IMR-90 (cell line): ENCODE measurements at regions not wholly inside any gene's neighbourhood (a gene's known extent, or its start where the extent isn't known, plus 50 kb on each side); places are given as distances from the start of the nearest gene placed in this dataset.

Experiments
- ATAC-seq: fragments of 200-7000 bp; cut with Tn5 transposase; 2 replicates; pipeline ENCODE4 v1.9.1; 2020; ENCODE audit warnings: low read depth, mild to moderate bottlenecking, moderate library complexity
- BruUV-seq: library from RNA; stranded (reverse); fragments of 400-500 nt; replicated peaks from 2 replicates; lab custom pipeline; 2021; lab: Mats Ljungman, UMichigan
- CTCF ChIA-PET: fragments of 300-600 bp; formaldehyde crosslinking; extraction: SDS; loops from one replicate; lab custom pipeline; 2021; ENCODE audit warnings: antibody characterized with exemption; lab: Yijun Ruan, JAX
- POLR2A ChIA-PET: fragments of 300-600 bp; sonication (Branson Sonifier 250); formaldehyde crosslinking; loops from one replicate; lab custom pipeline; 2022; ENCODE audit warnings: antibody characterized with exemption; ENCODE audit not compliant: unreplicated experiment; lab: Charles Lee
- DNase-seq: peaks from one replicate; pipeline ENCODE4 v3.0.0; 2013
- H2AFZ ChIP-seq: replicated peaks from 2 replicates; pipeline ENCODE3; 2013; ENCODE audit warnings: low read length, mild to moderate bottlenecking; ENCODE audit not compliant: poor library complexity
- H2AK5ac ChIP-seq: 2 replicates; pipeline ENCODE4 v1.6.1; 2013; ENCODE audit warnings: low read depth, low read length, inconsistent platforms
- H2AK9ac ChIP-seq: replicated peaks from 2 replicates; pipeline ENCODE3; 2013; ENCODE audit warnings: mild to moderate bottlenecking, low read depth, low read length, moderate library complexity; ENCODE audit not compliant: poor library complexity
- H2BK120ac ChIP-seq: 2 replicates; pipeline ENCODE4 v1.6.1; 2013; ENCODE audit warnings: low read depth, low read length, inconsistent platforms
- H2BK15ac ChIP-seq: 3 replicates; pipeline ENCODE4 v1.6.1; 2013; ENCODE audit warnings: low read depth, low read length, inconsistent platforms
- H2BK20ac ChIP-seq: 2 replicates; pipeline ENCODE4 v1.6.1; 2013; ENCODE audit warnings: low read depth, mild to moderate bottlenecking, inconsistent platforms, low read length, moderate library complexity
- H2BK5ac ChIP-seq: 2 replicates; pipeline ENCODE4 v1.6.1; 2013; ENCODE audit warnings: mild to moderate bottlenecking, low read depth, low read length, inconsistent platforms; ENCODE audit not compliant: poor library complexity, severe bottlenecking
- H3K14ac ChIP-seq: replicated peaks from 2 replicates; pipeline ENCODE4 v1.6.1; 2013; ENCODE audit warnings: low read depth, low read length, inconsistent platforms
- H3K18ac ChIP-seq: 2 replicates; pipeline ENCODE4 v1.6.1; 2013; ENCODE audit warnings: low read depth, low read length, control low read depth
- H3K23ac ChIP-seq: 2 replicates; pipeline ENCODE4 v1.6.1; 2013; ENCODE audit warnings: low read depth, low read length, inconsistent platforms
- H3K27ac ChIP-seq: 2 replicates; pipeline ENCODE4 v1.5.1; 2013; ENCODE audit warnings: mild to moderate bottlenecking, control low read depth, low read length; ENCODE audit not compliant: insufficient read depth
- H3K27me3 ChIP-seq: 2 replicates; pipeline ENCODE4 v1.6.1; 2013; ENCODE audit warnings: low read length; ENCODE audit not compliant: control insufficient read depth, insufficient read depth
- H3K36me3 ChIP-seq: 2 replicates; pipeline ENCODE4 v1.6.1; 2013; ENCODE audit warnings: low read length, mixed read lengths; ENCODE audit not compliant: control insufficient read depth, insufficient read depth
- H3K4ac ChIP-seq: 2 replicates; pipeline ENCODE4 v1.6.1; 2013; ENCODE audit warnings: low read depth, low read length, inconsistent platforms
- H3K4me1 ChIP-seq: 2 replicates; pipeline ENCODE4 v1.6.1; 2013; ENCODE audit warnings: low read length, mixed read lengths; ENCODE audit not compliant: control insufficient read depth, insufficient read depth
- H3K4me2 ChIP-seq: 2 replicates; pipeline ENCODE4 v1.6.1; 2013; ENCODE audit warnings: low read depth, mild to moderate bottlenecking, control low read depth, low read length, moderate library complexity
- H3K4me3 ChIP-seq: 2 replicates; pipeline ENCODE4 v1.5.1; 2013; ENCODE audit warnings: low read depth, mild to moderate bottlenecking, control low read depth, low read length, moderate library complexity; ENCODE audit not compliant: insufficient read depth
- H3K56ac ChIP-seq: 2 replicates; pipeline ENCODE4 v1.6.1; 2013; ENCODE audit warnings: low read length, inconsistent platforms; ENCODE audit not compliant: insufficient read depth; ENCODE audit errors: extremely low read depth
- H3K79me1 ChIP-seq, 2 experiments: 2 replicates each; pipeline ENCODE4 v1.6.1; 2013; ENCODE audit warnings: low read length in 2 of 2, inconsistent platforms in 1 of 2, low read depth in 1 of 2
- H3K9ac ChIP-seq: 2 replicates; pipeline ENCODE4 v1.6.1; 2013; ENCODE audit warnings: low read depth, low read length, control low read depth
- H3K9me1 ChIP-seq: 2 replicates; pipeline ENCODE4 v1.6.1; 2013; ENCODE audit warnings: low read length, inconsistent platforms; ENCODE audit not compliant: insufficient read depth
- H3K9me3 ChIP-seq: 2 replicates; pipeline ENCODE4 v1.6.1; 2013; ENCODE audit warnings: low read length; ENCODE audit not compliant: control insufficient read depth, insufficient read depth
- H4K20me1 ChIP-seq: 2 replicates; pipeline ENCODE4 v1.6.1; 2013; ENCODE audit warnings: low read length, inconsistent platforms; ENCODE audit not compliant: insufficient read depth
- H4K5ac ChIP-seq: 2 replicates; pipeline ENCODE4 v1.6.1; 2013; ENCODE audit warnings: mild to moderate bottlenecking, low read depth, low read length, control low read depth
- H4K8ac ChIP-seq, 2 experiments: 2 replicates each; pipeline ENCODE4 v1.6.1; 2013; ENCODE audit warnings: low read depth in 2 of 2, low read length in 2 of 2, control low read depth in 1 of 2, inconsistent platforms in 1 of 2
- H4K91ac ChIP-seq: 2 replicates; pipeline ENCODE4 v1.6.1; 2013; ENCODE audit warnings: low read depth, low read length, inconsistent platforms; ENCODE audit not compliant: insufficient read depth
- BHLHE40 ChIP-seq: fragments of 150-350 bp; IDR thresholded peaks from 2 replicates; pipeline ENCODE4 v1.6.1; 2016; ENCODE audit warnings: mild to moderate bottlenecking, low read depth, low read length
- CEBPB ChIP-seq: IDR thresholded peaks from 2 replicates; pipeline ENCODE4 v1.6.1; 2012; ENCODE audit warnings: low read depth, low read length, improper control_type of control experiment
- CHD1 ChIP-seq: IDR thresholded peaks from 2 replicates; pipeline ENCODE4 v1.6.1; 2012; ENCODE audit warnings: low read depth, low read length, improper control_type of control experiment
- MAZ ChIP-seq: IDR thresholded peaks from 2 replicates; pipeline ENCODE4 v1.6.1; 2012; ENCODE audit warnings: low read depth, mild to moderate bottlenecking, low read length, improper control_type of control experiment, moderate library complexity, borderline replicate concordance
- RAD21 ChIP-seq: IDR thresholded peaks from 2 replicates; pipeline ENCODE4 v1.6.1; 2012; ENCODE audit warnings: low read length, improper control_type of control experiment
- RCOR1 ChIP-seq: IDR thresholded peaks from 2 replicates; pipeline ENCODE4 v1.6.1; 2012; ENCODE audit warnings: mild to moderate bottlenecking, low read length, improper control_type of control experiment; ENCODE audit not compliant: insufficient replicate concordance
- WGBS, 2 experiments: methylation state at CpG; one replicate each; pipeline versions ENCODE4 v1.1.5 to v1.1.7; 2013; ENCODE audit warnings: missing lambda C conversion rate in 2 of 2; ENCODE audit not compliant: insufficient read length in 1 of 2; ENCODE audit errors: extremely low coverage in 2 of 2; 5-methylcytosine and 5-hydroxymethylcytosine counted together
- dilution Hi-C: fragments of 300-500 bp; cut with HindIII; formaldehyde crosslinking; loops from one replicate; pipeline ENCODE4 v1.14.3; 2018; ENCODE audit warnings: low sequenced_read_pairs; ENCODE audit not compliant: unreplicated experiment
- in situ Hi-C: fragments of 300-500 bp; cut with MboI; formaldehyde crosslinking; loops from 3 replicates; pipeline ENCODE4 v1.14.3; 2019; ENCODE audit warnings: low sequenced_read_pairs, inconsistent platforms, mixed read lengths
- intact Hi-C: fragments of 100-400 bp; cut with micrococcal nuclease; formaldehyde crosslinking; loops from 2 replicates; pipeline ENCODE4 v1.10.0; 2022
- TF ChIP-seq, protein P1 (sequence below): fragments of 150-350 bp; IDR thresholded peaks from 2 replicates; pipeline ENCODE4 v1.6.1; 2016; ENCODE audit warnings: low read depth, mild to moderate bottlenecking, low read length, moderate library complexity, borderline replicate concordance

DNA sequence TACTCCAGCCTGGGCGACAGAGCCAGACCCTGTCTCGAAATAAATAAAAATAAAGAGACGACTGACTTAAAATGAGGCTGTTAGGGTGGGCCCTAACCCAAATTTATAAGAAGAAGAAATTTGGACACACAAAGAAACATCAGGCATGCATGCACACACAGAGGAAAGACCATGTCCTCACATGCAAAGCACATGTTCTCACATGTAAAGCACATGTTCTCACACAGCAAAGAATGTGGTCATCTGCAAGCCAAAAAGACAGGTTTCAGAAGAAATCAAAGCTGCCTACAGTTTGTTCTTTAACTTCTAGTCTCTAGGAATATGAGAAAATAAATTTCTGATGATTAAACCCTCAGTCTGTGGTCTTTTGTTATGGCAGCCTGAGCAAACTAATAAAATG is 132.3 kb upstream of the CRIM1 start:
- Histone ChIP-seq H3K9ac (no peak overlapping the region), H2AK9ac (no peak overlapping the region), H3K56ac (no peak overlapping the region), H3K14ac (no peak overlapping the region), H4K8ac (no peak overlapping the region), H3K23ac (no peak overlapping the region), H3K27me3 (no peaks in the 10 kb centered on the region), H3K9me3 (no peaks in the 10 kb centered on the region), H3K18ac (no peak overlapping the region), H4K91ac (no peak overlapping the region), H3K4me1 (no peaks in the 10 kb centered on the region), H3K79me1 (no peaks in the 10 kb centered on the region), H2AFZ (no peak overlapping the region), H2BK15ac (no peak overlapping the region), H3K4ac (no peak overlapping the region), H4K20me1 (no peaks in the 10 kb centered on the region), H3K4me3 (no peak overlapping the region), H2AK5ac (no peak overlapping the region), H4K5ac (no peak overlapping the region), H2BK20ac (no peak overlapping the region), H3K36me3 (no peaks in the 10 kb centered on the region), H3K27ac (no peak overlapping the region), H3K4me2 (no peak overlapping the region), H2BK5ac (no peak overlapping the region), H2BK120ac (no peak overlapping the region), H3K9me1 (no peaks in the 10 kb centered on the region)
- dilution Hi-C loops (no loop called here), intact Hi-C loops (no loop called here), in situ Hi-C loops (no loop called here)
- no CpG with 5 or more reads among the region's 3 CpGs for WGBS, 2 experiments
- no TSS peak for BruUV-seq
- TF ChIP-seq RAD21 (no peak), CEBPB (no peak), BHLHE40 (no peak), MAZ (no peak), RCOR1 (no peak), CHD1 (no peak)
- TF ChIP-seq, protein P1, sequence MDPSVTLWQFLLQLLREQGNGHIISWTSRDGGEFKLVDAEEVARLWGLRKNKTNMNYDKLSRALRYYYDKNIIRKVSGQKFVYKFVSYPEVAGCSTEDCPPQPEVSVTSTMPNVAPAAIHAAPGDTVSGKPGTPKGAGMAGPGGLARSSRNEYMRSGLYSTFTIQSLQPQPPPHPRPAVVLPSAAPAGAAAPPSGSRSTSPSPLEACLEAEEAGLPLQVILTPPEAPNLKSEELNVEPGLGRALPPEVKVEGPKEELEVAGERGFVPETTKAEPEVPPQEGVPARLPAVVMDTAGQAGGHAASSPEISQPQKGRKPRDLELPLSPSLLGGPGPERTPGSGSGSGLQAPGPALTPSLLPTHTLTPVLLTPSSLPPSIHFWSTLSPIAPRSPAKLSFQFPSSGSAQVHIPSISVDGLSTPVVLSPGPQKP, result no peak
- DNase-seq (no peak), ATAC-seq (no peak)
- ChIA-PET CTCF (interaction anchor here (0.6 kb wide), 1 partner anchor 8 kb away, joined by 3 read pairs; no protein-coding TSS in a partner anchor), POLR2A (no interaction called here)
